ENCODE measurements at regions not wholly inside any gene's neighbourhood (a gene's known extent, or its start where the extent isn't known, plus 50 kb on each side); places are given as distances from the start of the nearest gene placed in this dataset.

- no peak overlapping the region for H3K27ac ChIP-seq (ENCODE audit: low read depth, low read length)
- TF ChIP-seq, protein P1, sequence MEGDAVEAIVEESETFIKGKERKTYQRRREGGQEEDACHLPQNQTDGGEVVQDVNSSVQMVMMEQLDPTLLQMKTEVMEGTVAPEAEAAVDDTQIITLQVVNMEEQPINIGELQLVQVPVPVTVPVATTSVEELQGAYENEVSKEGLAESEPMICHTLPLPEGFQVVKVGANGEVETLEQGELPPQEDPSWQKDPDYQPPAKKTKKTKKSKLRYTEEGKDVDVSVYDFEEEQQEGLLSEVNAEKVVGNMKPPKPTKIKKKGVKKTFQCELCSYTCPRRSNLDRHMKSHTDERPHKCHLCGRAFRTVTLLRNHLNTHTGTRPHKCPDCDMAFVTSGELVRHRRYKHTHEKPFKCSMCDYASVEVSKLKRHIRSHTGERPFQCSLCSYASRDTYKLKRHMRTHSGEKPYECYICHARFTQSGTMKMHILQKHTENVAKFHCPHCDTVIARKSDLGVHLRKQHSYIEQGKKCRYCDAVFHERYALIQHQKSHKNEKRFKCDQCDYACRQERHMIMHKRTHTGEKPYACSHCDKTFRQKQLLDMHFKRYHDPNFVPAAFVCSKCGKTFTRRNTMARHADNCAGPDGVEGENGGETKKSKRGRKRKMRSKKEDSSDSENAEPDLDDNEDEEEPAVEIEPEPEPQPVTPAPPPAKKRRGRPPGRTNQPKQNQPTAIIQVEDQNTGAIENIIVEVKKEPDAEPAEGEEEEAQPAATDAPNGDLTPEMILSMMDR (IDR thresholded peaks at IDR 0.05; ENCODE audit: low read depth, low read length, poor library complexity, severe bottlenecking): no peak
- no peak for TF ChIP-seq EZH2phosphoT487 (IDR thresholded peaks at IDR 0.05; ENCODE audit: borderline replicate concordance, low read length)
- no peaks in the 10 kb centered on the region for H3K79me2 ChIP-seq (ENCODE audit: control insufficient read depth, low read length)
- H3K4me3 ChIP-seq (ENCODE audit: low read length): no peak overlapping the region
- no peaks in the 10 kb centered on the region for H3K27me3 ChIP-seq (ENCODE audit: control insufficient read depth, low read length)
- no peaks in the 10 kb centered on the region for H3K9me3 ChIP-seq (ENCODE audit: control insufficient read depth, insufficient read depth, low read length)
- peaks cover 3% of the 10 kb centered on the region; the same call in 1 of the 2 replicates for H3K4me1 ChIP-seq (ENCODE audit: control insufficient read depth, low read length)
- no peaks in the 10 kb centered on the region for H4K20me1 ChIP-seq (ENCODE audit: control insufficient read depth, insufficient read depth, low read depth, low read length)
- no peak overlapping the region for H3K4me2 ChIP-seq (ENCODE audit: low read length)
- no peaks in the 10 kb centered on the region for H3K9me2 ChIP-seq (replicated peaks; ENCODE audit: control insufficient read depth, low read length)
- no peaks in the 10 kb centered on the region for H3K36me3 ChIP-seq (ENCODE audit: control insufficient read depth, low read length)
- H3F3A ChIP-seq (ENCODE audit: control insufficient read depth, insufficient read depth): no peaks in the 10 kb centered on the region
Observed at GRCh38 chrX:13397878-13398818, 78.3 kb upstream of the ATXN3L start.

DNA sequence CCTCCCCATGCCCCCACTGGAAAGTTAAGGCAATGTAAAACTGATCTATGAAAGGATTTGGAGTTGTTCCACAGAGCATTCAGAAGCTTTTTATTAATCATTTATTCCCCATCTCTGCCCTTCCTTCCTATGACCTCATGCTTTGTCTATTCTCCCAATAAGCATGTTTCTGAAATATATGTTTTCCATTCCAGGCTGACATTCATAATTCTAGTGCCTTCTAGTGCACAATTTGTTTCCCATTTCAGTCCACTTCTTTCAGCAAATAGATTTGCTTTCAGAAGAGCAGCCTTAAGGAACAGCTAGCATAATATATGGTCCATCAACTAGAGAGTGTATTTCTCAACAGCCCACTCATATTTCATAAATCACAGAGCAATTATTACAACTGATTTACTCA, 77.1 kb upstream of the ATXN3L start:
- no peaks in the 10 kb centered on the region for H3K9me3 ChIP-seq (ENCODE audit: control insufficient read depth, insufficient read depth, low read length)
- H3K27me3 ChIP-seq (ENCODE audit: control insufficient read depth, low read length): no peaks in the 10 kb centered on the region
- no peaks in the 10 kb centered on the region for H3K9me2 ChIP-seq (replicated peaks; ENCODE audit: control insufficient read depth, low read length)
- H4K20me1 ChIP-seq (ENCODE audit: control insufficient read depth, insufficient read depth, low read depth, low read length): no peaks in the 10 kb centered on the region
- no peak for TF ChIP-seq EZH2phosphoT487 (IDR thresholded peaks at IDR 0.05; ENCODE audit: borderline replicate concordance, low read length)
- TF ChIP-seq, protein P1 (IDR thresholded peaks at IDR 0.05; ENCODE audit: low read depth, low read length, poor library complexity, severe bottlenecking): no peak
- no peak overlapping the region for H3K4me3 ChIP-seq (ENCODE audit: low read length)
- no peak overlapping the region for H3K4me2 ChIP-seq (ENCODE audit: low read length)
- no peaks in the 10 kb centered on the region for H3K79me2 ChIP-seq (ENCODE audit: control insufficient read depth, low read length)
- H3K27ac ChIP-seq (ENCODE audit: low read depth, low read length): no peak overlapping the region
- H3K36me3 ChIP-seq (ENCODE audit: control insufficient read depth, low read length): no peaks in the 10 kb centered on the region
- no peaks in the 10 kb centered on the region for H3F3A ChIP-seq (ENCODE audit: control insufficient read depth, insufficient read depth)
- peaks cover 3% of the 10 kb centered on the region; the same call in 1 of the 2 replicates for H3K4me1 ChIP-seq (ENCODE audit: control insufficient read depth, low read length)

GRCh38 chrX:13389501-13389900, 69.6 kb upstream of the ATXN3L start:
- Histone ChIP-seq H3K4me1 (ENCODE audit: control insufficient read depth, low read length) (no peaks in the 10 kb centered on the region; the same call in 1 of the 2 replicates), H3K4me3 (ENCODE audit: low read length) (no peak overlapping the region), H3K9me3 (ENCODE audit: control insufficient read depth, insufficient read depth, low read length) (no peaks in the 10 kb centered on the region), H3K27me3 (ENCODE audit: control insufficient read depth, low read length) (no peaks in the 10 kb centered on the region), H3F3A (ENCODE audit: control insufficient read depth, insufficient read depth) (no peaks in the 10 kb centered on the region), H3K9me2 (replicated peaks; ENCODE audit: control insufficient read depth, low read length) (no peaks in the 10 kb centered on the region), H3K79me2 (ENCODE audit: control insufficient read depth, low read length) (no peaks in the 10 kb centered on the region), H3K27ac (ENCODE audit: low read depth, low read length) (no peak overlapping the region), H3K4me2 (ENCODE audit: low read length) (no peak overlapping the region), H4K20me1 (ENCODE audit: control insufficient read depth, insufficient read depth, low read depth, low read length) (no peaks in the 10 kb centered on the region), H3K36me3 (ENCODE audit: control insufficient read depth, low read length) (no peaks in the 10 kb centered on the region)
- no peak for TF ChIP-seq EZH2phosphoT487 (IDR thresholded peaks at IDR 0.05; ENCODE audit: borderline replicate concordance, low read length)
- TF ChIP-seq, protein P1 (IDR thresholded peaks at IDR 0.05; ENCODE audit: low read depth, low read length, poor library complexity, severe bottlenecking): no peak
